Naive thymus-derived CD4-positive, alpha-beta T cell (primary cell): ENCODE measurements at regions not wholly inside any gene's neighbourhood (a gene's known extent, or its start where the extent isn't known, plus 50 kb on each side); places are given as distances from the start of the nearest gene placed in this dataset.

Experiments
- ATAC-seq: fragments of 150-1000 bp; cut with Tn5 transposase; 2 replicates; pipeline ENCODE4 v1.10.0; 2021; ENCODE audit warnings: mild to moderate bottlenecking, moderate library complexity
- CTCF ChIA-PET: fragments of 350-600 bp; sonication (Branson Sonifier 250); formaldehyde crosslinking; loops from one replicate; lab custom pipeline; 2021; ENCODE audit warnings: antibody characterized with exemption; lab: Charles Lee
- POLR2A ChIA-PET: fragments of 350-600 bp; sonication (Branson Sonifier 250); formaldehyde crosslinking; loops from one replicate; lab custom pipeline; 2021; ENCODE audit warnings: antibody characterized with exemption, inconsistent platforms; lab: Charles Lee
- DNase-seq, 9 donors: peaks; one replicate each; pipeline versions ENCODE4 v3.0.0 to v3.0.0-alpha.2; 2020 to 2022; ENCODE audit warnings: mixed read lengths in 1 of 9
- H3K27ac ChIP-seq: one replicate; pipeline ENCODE4 v1.7.0; 2013; ENCODE audit warnings: mild to moderate bottlenecking, low read depth, low read length, moderate library complexity
- H3K27me3 ChIP-seq, 2 donors: one replicate each; pipeline ENCODE4 v1.7.0; 2013; ENCODE audit warnings: low read length in 2 of 2, mild to moderate bottlenecking in 2 of 2, moderate library complexity in 2 of 2; ENCODE audit not compliant: control insufficient read depth in 2 of 2, insufficient read depth in 2 of 2
- H3K36me3 ChIP-seq, 3 experiments: 1 replicate in 2 of 3; 2 replicates in 1 of 3; pipeline ENCODE4 v1.7.0; 2013; ENCODE audit warnings: low read length in 3 of 3, mild to moderate bottlenecking in 3 of 3, moderate library complexity in 1 of 3; ENCODE audit not compliant: insufficient read depth in 3 of 3, control insufficient read depth in 2 of 3
- H3K4me1 ChIP-seq, 2 donors: one replicate each; pipeline ENCODE4 v1.7.0; 2013; ENCODE audit warnings: low read length in 2 of 2, mild to moderate bottlenecking in 2 of 2, moderate library complexity in 1 of 2; ENCODE audit not compliant: control insufficient read depth in 2 of 2, insufficient read depth in 2 of 2
- H3K4me3 ChIP-seq: 2 replicates; pipeline ENCODE4 v1.7.0; 2013; ENCODE audit warnings: mild to moderate bottlenecking, low read length
- H3K9me3 ChIP-seq, 3 experiments: 1 replicate in 2 of 3; 2 replicates in 1 of 3; pipeline ENCODE4 v1.7.0; 2013; ENCODE audit warnings: low read length in 3 of 3; ENCODE audit not compliant: control insufficient read depth in 2 of 3
- H3K27ac Mint-ChIP-seq, 9 donors: one replicate each; pipeline ENCODE4 v1.8.0; 2020 to 2022; ENCODE audit warnings: mixed read lengths in 9 of 9, mild to moderate bottlenecking in 8 of 9, moderate library complexity in 5 of 9, inconsistent platforms in 2 of 9
- H3K27me3 Mint-ChIP-seq, 5 donors: one replicate each; pipeline ENCODE4 v1.8.0; 2021 to 2022; ENCODE audit warnings: mixed read lengths in 5 of 5, mild to moderate bottlenecking in 1 of 5
- H3K36me3 Mint-ChIP-seq, 5 donors: one replicate each; pipeline ENCODE4 v1.8.0; 2020 to 2022; ENCODE audit warnings: mixed read lengths in 5 of 5, mild to moderate bottlenecking in 3 of 5, inconsistent platforms in 1 of 5
- H3K4me1 Mint-ChIP-seq, 7 donors: one replicate each; pipeline ENCODE4 v1.8.0; 2020 to 2022; ENCODE audit warnings: mixed read lengths in 7 of 7, mild to moderate bottlenecking in 3 of 7, inconsistent platforms in 1 of 7
- H3K4me3 Mint-ChIP-seq, 10 donors: one replicate each; pipeline ENCODE4 v1.8.0; 2020 to 2022; ENCODE audit warnings: mild to moderate bottlenecking in 10 of 10, mixed read lengths in 10 of 10, moderate library complexity in 6 of 10, inconsistent platforms in 2 of 10
- H3K9me3 Mint-ChIP-seq, 11 donors: one replicate each; pipeline ENCODE4 v1.8.0; 2020 to 2022; ENCODE audit warnings: mixed read lengths in 11 of 11, mild to moderate bottlenecking in 4 of 11, inconsistent platforms in 1 of 11, moderate library complexity in 1 of 11
- intact Hi-C, 2 donors: fragments of 100-400 bp; cut with micrococcal nuclease; formaldehyde crosslinking; loops; one replicate each; pipeline ENCODE4 v1.15.1; 2023

DNA sequence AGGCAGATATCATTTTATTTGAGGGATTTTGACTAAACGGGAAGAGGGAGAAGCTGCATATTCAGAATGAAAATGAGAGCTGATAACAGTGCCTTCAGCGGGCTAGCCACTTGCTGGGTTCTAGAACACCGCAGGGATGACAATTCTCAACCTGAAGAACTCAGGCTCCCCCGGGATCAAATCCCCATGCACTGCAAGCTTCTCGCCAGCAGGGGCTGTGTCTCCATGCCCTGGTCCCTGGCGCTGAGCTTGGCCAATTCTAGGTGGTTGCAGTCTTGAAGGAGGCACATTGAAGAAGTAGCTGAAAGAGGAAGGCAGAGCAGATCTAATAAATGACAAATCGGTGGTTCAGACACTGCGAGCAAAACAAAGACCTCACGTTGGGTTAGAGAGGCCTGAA lies 128.7 kb downstream of the UQCRFS1 start:
- no peaks in the 10 kb centered on the region for H3K36me3 ChIP-seq
- Mint-ChIP-seq H3K4me3 (no peak overlapping the region), H3K27ac (no peak overlapping the region), H3K27me3 (peaks cover 0 to 33% (median 11%) of the 10 kb centered on the region in 5 donors), H3K36me3 (no peaks in the 10 kb centered on the region), H3K9me3 (peaks cover 0 to 4% (median 0%) of the 10 kb centered on the region in 11 donors), H3K4me1 (no peaks in the 10 kb centered on the region)
- H3K27me3 ChIP-seq, result no peaks in the 10 kb centered on the region
- H3K4me3 ChIP-seq, result no peak overlapping the region
- DNase-seq (no peak), ATAC-seq (no peak)
- ChIA-PET POLR2A (no interaction called here), CTCF (no interaction called here)
- intact Hi-C loops, result no loop called here
- no peaks in the 10 kb centered on the region for H3K9me3 ChIP-seq
- no peaks in the 10 kb centered on the region for H3K4me1 ChIP-seq
- no peak overlapping the region for H3K27ac ChIP-seq

DNA sequence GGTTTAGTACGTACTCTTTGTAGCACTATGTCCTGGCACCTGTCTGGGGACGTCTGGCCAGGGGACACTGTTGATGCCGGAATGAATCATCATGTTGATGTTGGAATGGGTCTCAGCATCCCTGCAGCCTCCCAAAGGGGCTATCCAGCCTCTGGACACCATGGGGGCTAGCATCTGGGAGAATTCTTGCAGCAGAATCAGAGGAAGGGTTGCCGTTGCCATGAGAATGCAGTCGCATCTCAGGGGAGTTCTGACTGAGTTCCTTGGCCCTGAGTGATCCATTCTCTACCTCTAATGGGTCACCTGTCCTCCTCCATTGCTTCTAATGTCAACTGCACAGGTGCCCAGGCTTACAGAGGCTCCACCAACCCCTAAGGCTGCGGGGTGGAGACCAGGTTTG lies 129.1 kb downstream of the UQCRFS1 start:
- H3K27ac ChIP-seq, result no peak overlapping the region
- H3K9me3 ChIP-seq, result no peaks in the 10 kb centered on the region
- H3K4me3 ChIP-seq, result no peak overlapping the region
- ChIA-PET POLR2A (no interaction called here), CTCF (no interaction called here)
- no peak for DNase-seq
- peaks cover 0 to 33% (median 11%) of the 10 kb centered on the region in 5 donors for H3K27me3 Mint-ChIP-seq
- ATAC-seq, result no peak
- intact Hi-C loops, result no loop called here
- no peaks in the 10 kb centered on the region for H3K27me3 ChIP-seq
- no peaks in the 10 kb centered on the region for H3K4me1 ChIP-seq
- no peak overlapping the region for H3K27ac Mint-ChIP-seq
- no peaks in the 10 kb centered on the region for H3K4me1 Mint-ChIP-seq
- H3K36me3 ChIP-seq, result no peaks in the 10 kb centered on the region
- no peaks in the 10 kb centered on the region for H3K36me3 Mint-ChIP-seq
- H3K4me3 Mint-ChIP-seq, result no peak overlapping the region
- H3K9me3 Mint-ChIP-seq, result peaks cover 0 to 4% (median 0%) of the 10 kb centered on the region in 11 donors

DNA sequence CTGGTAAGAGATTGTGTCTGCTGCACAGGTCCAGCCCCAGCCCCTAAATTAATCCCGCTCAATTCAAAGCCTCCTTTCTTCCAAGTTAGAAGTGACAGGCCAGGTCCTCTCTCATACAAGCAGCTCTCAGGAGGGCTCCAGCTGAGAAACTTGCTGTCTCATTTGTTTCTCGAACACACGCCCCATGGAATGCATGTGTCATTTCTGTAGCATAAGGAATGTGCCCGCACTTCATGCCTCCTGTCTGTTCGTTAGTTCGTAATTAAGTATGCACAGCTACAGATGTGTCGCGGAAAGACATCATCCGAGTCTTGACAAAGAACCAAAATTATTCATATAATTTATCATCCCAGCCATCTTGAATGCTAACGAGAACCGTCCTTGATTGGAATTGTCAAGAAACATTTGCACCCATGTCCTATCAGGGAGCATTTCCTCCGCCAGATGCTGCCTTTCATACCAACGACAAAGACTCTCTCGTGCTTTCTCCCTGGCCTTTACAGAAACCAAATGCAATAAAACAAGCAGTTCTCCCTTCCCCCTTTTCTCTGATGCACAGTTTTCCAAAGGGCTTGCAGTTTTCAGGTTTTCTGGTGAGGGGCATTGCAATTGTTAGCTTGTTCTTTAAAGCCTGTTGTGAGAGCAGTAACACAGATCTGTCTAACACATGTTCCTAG lies 133.5 kb downstream of the UQCRFS1 start:
- no peaks in the 10 kb centered on the region for H3K9me3 Mint-ChIP-seq
- no peaks in the 10 kb centered on the region for H3K4me1 Mint-ChIP-seq
- Histone ChIP-seq H3K4me1 (no peaks in the 10 kb centered on the region), H3K27me3 (no peaks in the 10 kb centered on the region), H3K27ac (no peak overlapping the region), H3K36me3 (no peaks in the 10 kb centered on the region), H3K4me3 (no peak overlapping the region), H3K9me3 (no peaks in the 10 kb centered on the region)
- no peak for DNase-seq
- no peak overlapping the region for H3K27ac Mint-ChIP-seq
- POLR2A ChIA-PET, result no interaction called here
- H3K36me3 Mint-ChIP-seq, result no peaks in the 10 kb centered on the region
- ATAC-seq, result no peak
- intact Hi-C loops, result no loop called here
- H3K4me3 Mint-ChIP-seq, result no peak overlapping the region
- H3K27me3 Mint-ChIP-seq, result peaks cover 0 to 22% (median 3%) of the 10 kb centered on the region in 5 donors
- CTCF ChIA-PET, result no interaction called here

DNA sequence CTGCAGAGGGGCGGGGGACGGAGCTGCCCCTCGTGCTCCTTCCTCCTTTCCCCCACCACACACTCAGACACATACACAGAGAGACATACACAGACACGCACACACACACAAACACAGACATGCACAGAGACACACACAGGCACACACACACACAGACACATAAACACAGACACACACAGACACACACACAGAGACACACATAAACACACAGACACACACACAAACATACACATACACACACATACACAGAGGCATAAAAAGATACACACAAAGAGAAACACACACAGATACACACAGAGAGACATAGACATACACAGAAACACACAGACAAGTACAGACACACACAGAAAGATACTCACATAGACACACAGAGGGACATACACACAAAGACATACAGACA lies 136.0 kb downstream of the UQCRFS1 start:
- Mint-ChIP-seq H3K36me3 (no peaks in the 10 kb centered on the region), H3K27ac (no peak overlapping the region), H3K4me1 (no peaks in the 10 kb centered on the region), H3K27me3 (peaks cover 0 to 13% (median 0%) of the 10 kb centered on the region in 5 donors), H3K9me3 (no peaks in the 10 kb centered on the region), H3K4me3 (no peak overlapping the region)
- DNase-seq, result no peak
- H3K27ac ChIP-seq, result no peak overlapping the region
- no peaks in the 10 kb centered on the region for H3K4me1 ChIP-seq
- no peaks in the 10 kb centered on the region for H3K36me3 ChIP-seq
- POLR2A ChIA-PET, result no interaction called here
- no peaks in the 10 kb centered on the region for H3K9me3 ChIP-seq
- no peak overlapping the region for H3K4me3 ChIP-seq
- H3K27me3 ChIP-seq, result no peaks in the 10 kb centered on the region
- CTCF ChIA-PET, result no interaction called here
- intact Hi-C loops, result no loop called here
- no peak for ATAC-seq

- Mint-ChIP-seq H3K36me3 (no peaks in the 10 kb centered on the region), H3K9me3 (no peaks in the 10 kb centered on the region), H3K4me3 (no peak overlapping the region), H3K27ac (no peak overlapping the region), H3K4me1 (no peaks in the 10 kb centered on the region), H3K27me3 (peaks cover 0 to 8% (median 0%) of the 10 kb centered on the region in 5 donors)
- Histone ChIP-seq H3K4me1 (no peaks in the 10 kb centered on the region), H3K27me3 (no peaks in the 10 kb centered on the region), H3K27ac (no peak overlapping the region), H3K4me3 (no peak overlapping the region), H3K36me3 (no peaks in the 10 kb centered on the region), H3K9me3 (no peaks in the 10 kb centered on the region)
- POLR2A ChIA-PET, result no interaction called here
- no peak for ATAC-seq
- intact Hi-C loops, result no loop called here
- DNase-seq, result no peak
- CTCF ChIA-PET, result no interaction called here
These were observed 136.8 kb downstream of the UQCRFS1 start for GRCh38 chr19:29076161-29076560.

- H3K27me3 Mint-ChIP-seq, result peaks cover 0 to 8% (median 0%) of the 10 kb centered on the region in 5 donors
- no peak overlapping the region for H3K4me3 ChIP-seq
- POLR2A ChIA-PET, result no interaction called here
- no peaks in the 10 kb centered on the region for H3K4me1 Mint-ChIP-seq
- H3K27ac ChIP-seq, result no peak overlapping the region
- H3K36me3 ChIP-seq, result no peaks in the 10 kb centered on the region
- no peaks in the 10 kb centered on the region for H3K9me3 ChIP-seq
- no peak overlapping the region for H3K27ac Mint-ChIP-seq
- no peaks in the 10 kb centered on the region for H3K9me3 Mint-ChIP-seq
- CTCF ChIA-PET, result no interaction called here
- no peaks in the 10 kb centered on the region for H3K36me3 Mint-ChIP-seq
- intact Hi-C loops, result no loop called here
- no peaks in the 10 kb centered on the region for H3K27me3 ChIP-seq
- H3K4me1 ChIP-seq, result no peaks in the 10 kb centered on the region
- H3K4me3 Mint-ChIP-seq, result no peak overlapping the region
- no peak for ATAC-seq
- no peak for DNase-seq
These were observed 137.8 kb downstream of the UQCRFS1 start for GRCh38 chr19:29075149-29075548.

DNA sequence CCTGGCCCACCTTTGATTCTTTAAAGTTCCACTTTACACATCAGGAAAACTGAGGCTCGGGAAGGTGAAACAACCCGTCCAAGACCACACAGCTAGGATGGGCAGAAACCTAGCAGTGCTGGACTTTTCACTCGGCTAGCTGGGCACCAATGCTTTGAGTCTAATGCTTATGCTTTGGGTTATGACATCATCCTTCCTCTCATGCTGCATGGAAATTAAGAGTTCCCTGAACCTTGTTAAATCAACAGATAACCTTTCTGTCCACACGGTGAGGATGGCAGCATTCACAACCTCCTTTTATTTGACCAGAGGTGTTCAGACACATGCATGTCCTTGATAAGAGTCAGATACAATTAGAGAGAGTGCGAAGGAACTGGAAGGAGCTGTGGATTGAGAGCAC lies 138.4 kb downstream of the UQCRFS1 start:
- no peak for ATAC-seq
- Histone ChIP-seq H3K27ac (no peak overlapping the region), H3K4me1 (no peaks in the 10 kb centered on the region), H3K9me3 (no peaks in the 10 kb centered on the region), H3K36me3 (no peaks in the 10 kb centered on the region), H3K27me3 (no peaks in the 10 kb centered on the region), H3K4me3 (no peak overlapping the region)
- ChIA-PET CTCF (no interaction called here), POLR2A (no interaction called here)
- no peak overlapping the region for H3K27ac Mint-ChIP-seq
- H3K4me1 Mint-ChIP-seq, result no peaks in the 10 kb centered on the region
- no peak overlapping the region for H3K4me3 Mint-ChIP-seq
- DNase-seq, result no peak
- H3K9me3 Mint-ChIP-seq, result no peaks in the 10 kb centered on the region
- peaks cover 0 to 8% (median 0%) of the 10 kb centered on the region in 5 donors for H3K27me3 Mint-ChIP-seq
- intact Hi-C loops, result no loop called here
- H3K36me3 Mint-ChIP-seq, result no peaks in the 10 kb centered on the region
